Right lobe of liver (tissue), 6 donors: ENCODE measurements at regions not wholly inside any gene's neighbourhood (a gene's known extent, or its start where the extent isn't known, plus 50 kb on each side); places are given as distances from the start of the nearest gene placed in this dataset.

Experiments used
- ATAC-seq, 4 donors: fragments of 200-7000 bp; cut with Tn5 transposase; one replicate each; pipeline ENCODE4 v1.9.1; 2020; ENCODE audit warnings: mild to moderate bottlenecking in 4 of 4, moderate library complexity in 4 of 4
- DNase-seq, 3 donors: peaks; one replicate each; pipeline ENCODE4 v3.0.0-alpha.2; 2020
- H3K27ac ChIP-seq, 3 donors: fragments of 200-600 bp; one replicate each; pipeline ENCODE4 v1.8.0; 2022
- H3K27me3 ChIP-seq, 2 donors: fragments of 200-600 bp; one replicate each; pipeline ENCODE4 v1.8.0; 2022
- H3K36me3 ChIP-seq, 4 donors: fragments of 200-600 bp; sonication (generic) in 1 of 4; one replicate each; pipeline versions ENCODE4 v1.5.1 to v1.8.0; 2017 to 2022; ENCODE audit warnings: control low read depth in 1 of 4
- H3K4me1 ChIP-seq, 4 donors: fragments of 200-600 bp; sonication (generic) in 1 of 4; one replicate each; pipeline versions ENCODE4 v1.5.1 to v1.8.0; 2017 to 2022; ENCODE audit warnings: control low read depth in 1 of 4
- H3K4me3 ChIP-seq, 3 donors: fragments of 200-600 bp; one replicate each; pipeline ENCODE4 v1.8.0; 2022
- H3K9me3 ChIP-seq, 4 donors: fragments of 200-600 bp; sonication (generic) in 1 of 4; one replicate each; pipeline versions ENCODE4 v1.5.1 to v1.8.0; 2017 to 2022; ENCODE audit warnings: control low read depth in 1 of 4
- CTCF ChIP-seq, 4 donors: fragments of 200-600 bp in 3 of 4; fragments of 450-650 bp in 1 of 4; IDR thresholded peaks; one replicate each; pipeline versions ENCODE4 v1.5.1 to v1.8.0; 2016 to 2022; ENCODE audit warnings: antibody characterized with exemption in 4 of 4, mild to moderate bottlenecking in 2 of 4
- POLR2A ChIP-seq: fragments of 450-650 bp; IDR thresholded peaks from one replicate; pipeline ENCODE4 v1.6.1; 2017; ENCODE audit warnings: antibody characterized with exemption, mild to moderate bottlenecking
- WGBS: methylation state at CpG from one replicate; pipeline ENCODE4 v1.1.6; 2018; ENCODE audit warnings: low coverage, low lambda C conversion rate; ENCODE audit not compliant: insufficient coverage; ENCODE audit errors: missing lambda C conversion rate; 5-methylcytosine and 5-hydroxymethylcytosine counted together
- intact Hi-C, 2 donors: fragments of 100-400 bp; cut with DNase I; formaldehyde crosslinking; loops; one replicate each; pipeline versions ENCODE4 v1.11.2 to v1.14.1; 2022
- donor health status: DM: no; HTN: yes; CAD: no.
- donor health status: DM: no; HTN: no; CAD: no.
- donor health status: DM: no; HTN: no; CAD: no.
- donor health status: DM: no; HTN: yes; CAD: no.
- donor health status: DM: no; HTN: yes; CAD: no.

- ATAC-seq (peak in 1 of 4 donors; percentile 5), DNase-seq (no peak)
- intact Hi-C loops, result no loop called here
- no peaks in the 10 kb centered on the region for H3K9me3 ChIP-seq
- TF ChIP-seq POLR2A (no peak), CTCF (IDR thresholded peaks at IDR 0.05) (no peak)
- no peaks in the 10 kb centered on the region for H3K4me1 ChIP-seq
- no peak overlapping the region for H3K4me3 ChIP-seq
- no peaks in the 10 kb centered on the region for H3K27me3 ChIP-seq
- H3K36me3 ChIP-seq, result no peaks in the 10 kb centered on the region
- peak overlapping the region in 1 of 3 donors; percentile 22 for H3K27ac ChIP-seq
- 74% methylated on average over 7 of the region's 11 CpGs for WGBS
Measured at GRCh38 chr17:77880711-77881450, 77.6 kb upstream of the TNRC6C start.

DNA sequence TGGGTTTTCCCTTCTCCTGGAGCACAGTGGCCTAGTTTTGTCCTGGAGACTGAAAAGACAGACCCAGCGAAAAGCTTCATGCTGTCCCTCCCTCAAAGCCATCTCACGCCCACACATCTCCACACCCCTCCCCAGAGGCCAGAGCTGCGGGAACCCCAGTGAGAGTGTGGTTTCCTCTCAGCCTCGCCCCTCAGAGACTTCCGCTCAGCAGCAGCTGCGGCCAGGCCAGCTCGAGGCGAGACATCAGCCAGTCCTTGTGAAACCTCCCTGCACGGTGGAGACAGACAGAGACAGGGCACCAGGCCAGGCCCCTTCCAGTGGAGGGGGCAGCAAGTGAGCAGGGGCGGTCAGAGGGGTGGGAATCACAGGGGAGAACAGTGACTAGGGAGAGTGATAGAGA, 77.0 kb upstream of the TNRC6C start:
- WGBS, result 29% methylated on average over 5 of the region's 10 CpGs
- intact Hi-C loops, result no loop called here
- no peak overlapping the region for H3K4me3 ChIP-seq
- no peak for TF ChIP-seq CTCF (IDR thresholded peaks at IDR 0.05)
- TF ChIP-seq POLR2A, result no peak
- H3K4me1 ChIP-seq, result no peaks in the 10 kb centered on the region
- no peaks in the 10 kb centered on the region for H3K27me3 ChIP-seq
- peak overlapping the region in 1 of 3 donors; percentile 22 for H3K27ac ChIP-seq
- no peaks in the 10 kb centered on the region for H3K36me3 ChIP-seq
- peak; percentile 64 to 80 (median 73) for DNase-seq
- no peaks in the 10 kb centered on the region for H3K9me3 ChIP-seq
- ATAC-seq, result peak; percentile 70 to 79 (median 76)

DNA sequence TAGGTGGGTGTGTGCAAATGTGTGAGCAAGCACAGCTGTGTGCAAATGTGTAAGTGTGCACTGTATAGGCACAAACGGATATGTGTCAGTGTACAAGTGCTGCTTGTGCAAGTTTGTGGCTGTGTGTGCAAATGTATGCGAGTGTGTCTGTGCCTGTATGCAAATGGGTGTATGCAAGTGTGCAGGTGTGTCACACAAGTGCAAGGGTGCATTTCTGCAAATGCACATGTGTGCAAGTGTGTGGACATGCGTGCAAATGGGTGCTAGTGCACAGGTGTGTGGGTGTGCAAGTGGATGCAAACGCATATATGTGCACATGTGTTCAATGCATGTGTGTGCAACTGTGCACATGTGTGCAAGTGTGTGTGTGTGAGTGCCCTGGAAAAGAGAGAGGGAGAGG, 76.5 kb upstream of the TNRC6C start:
- Histone ChIP-seq H3K36me3 (no peaks in the 10 kb centered on the region), H3K27ac (no peak overlapping the region), H3K4me3 (no peak overlapping the region), H3K27me3 (no peaks in the 10 kb centered on the region), H3K4me1 (no peaks in the 10 kb centered on the region), H3K9me3 (no peaks in the 10 kb centered on the region)
- no peak for TF ChIP-seq CTCF (IDR thresholded peaks at IDR 0.05)
- TF ChIP-seq POLR2A, result no peak
- 63% methylated on average over 4 of the region's 4 CpGs for WGBS
- no peak for ATAC-seq
- no peak for DNase-seq
- intact Hi-C loops, result no loop called here

DNA sequence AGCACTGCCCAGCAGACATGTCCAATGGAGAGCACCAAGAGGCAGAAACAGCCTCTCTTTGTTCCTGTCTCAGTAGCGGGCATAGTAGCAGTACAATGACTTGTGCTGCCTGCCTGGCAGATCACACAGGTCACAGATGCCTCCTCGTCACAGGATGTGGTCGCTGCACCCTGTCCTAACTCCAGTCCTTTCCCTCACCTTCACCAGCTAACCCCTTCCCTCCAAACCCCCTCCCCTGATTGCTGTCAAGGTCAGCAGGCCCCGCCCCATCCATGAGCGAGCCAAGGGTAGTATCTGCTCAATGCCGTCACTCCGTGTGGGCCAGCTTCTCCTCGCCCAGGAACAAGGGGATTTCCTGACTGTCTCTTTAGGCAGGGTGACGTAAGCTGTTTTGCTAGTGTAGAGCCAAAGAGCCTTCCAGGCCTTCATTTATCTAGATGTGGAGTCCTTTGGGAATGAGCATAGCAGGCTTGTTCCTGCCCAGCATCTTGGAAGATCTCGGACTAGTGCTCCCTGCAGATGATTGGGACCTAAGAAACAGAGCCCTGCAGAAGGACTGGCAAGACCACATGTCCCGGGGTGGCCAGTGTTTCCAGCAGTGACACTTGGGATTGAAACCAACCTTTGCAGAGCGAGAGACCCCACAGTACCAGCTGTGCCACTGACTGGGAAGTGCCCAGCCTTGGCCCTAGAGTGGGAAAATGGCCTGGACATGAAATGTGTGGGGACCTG, 75.9 kb upstream of the TNRC6C start:
- Histone ChIP-seq H3K4me1 (peaks cover 0 to 4% (median 0%) of the 10 kb centered on the region in 4 donors), H3K4me3 (no peak overlapping the region), H3K36me3 (no peaks in the 10 kb centered on the region), H3K9me3 (no peaks in the 10 kb centered on the region), H3K27me3 (no peaks in the 10 kb centered on the region), H3K27ac (no peak overlapping the region)
- ATAC-seq (peak; percentile 28 to 60 (median 48)), DNase-seq (no peak)
- WGBS, result 29% methylated on average over 10 of the region's 12 CpGs
- intact Hi-C loops, result no loop called here
- no peak for TF ChIP-seq CTCF (IDR thresholded peaks at IDR 0.05)
- TF ChIP-seq POLR2A, result no peak
